IMR-90 (cell line): ENCODE measurements at regions not wholly inside any gene's neighbourhood (a gene's known extent, or its start where the extent isn't known, plus 50 kb on each side); places are given as distances from the start of the nearest gene placed in this dataset.

ENCODE experiments used
- ATAC-seq: fragments of 200-7000 bp; cut with Tn5 transposase; 2 replicates; pipeline ENCODE4 v1.9.1; 2020; ENCODE audit warnings: low read depth, mild to moderate bottlenecking, moderate library complexity
- BruUV-seq: library from RNA; stranded (reverse); fragments of 400-500 nt; replicated peaks from 2 replicates; lab custom pipeline; 2021; lab: Mats Ljungman, UMichigan
- CTCF ChIA-PET: fragments of 300-600 bp; formaldehyde crosslinking; extraction: SDS; loops from one replicate; lab custom pipeline; 2021; ENCODE audit warnings: antibody characterized with exemption; lab: Yijun Ruan, JAX
- POLR2A ChIA-PET: fragments of 300-600 bp; sonication (Branson Sonifier 250); formaldehyde crosslinking; loops from one replicate; lab custom pipeline; 2022; ENCODE audit warnings: antibody characterized with exemption; ENCODE audit not compliant: unreplicated experiment; lab: Charles Lee
- DNase-seq: peaks from one replicate; pipeline ENCODE4 v3.0.0; 2013
- H2AFZ ChIP-seq: replicated peaks from 2 replicates; pipeline ENCODE3; 2013; ENCODE audit warnings: low read length, mild to moderate bottlenecking; ENCODE audit not compliant: poor library complexity
- H2AK5ac ChIP-seq: 2 replicates; pipeline ENCODE4 v1.6.1; 2013; ENCODE audit warnings: low read depth, low read length, inconsistent platforms
- H2AK9ac ChIP-seq: replicated peaks from 2 replicates; pipeline ENCODE3; 2013; ENCODE audit warnings: mild to moderate bottlenecking, low read depth, low read length, moderate library complexity; ENCODE audit not compliant: poor library complexity
- H2BK120ac ChIP-seq: 2 replicates; pipeline ENCODE4 v1.6.1; 2013; ENCODE audit warnings: low read depth, low read length, inconsistent platforms
- H2BK15ac ChIP-seq: 3 replicates; pipeline ENCODE4 v1.6.1; 2013; ENCODE audit warnings: low read depth, low read length, inconsistent platforms
- H2BK20ac ChIP-seq: 2 replicates; pipeline ENCODE4 v1.6.1; 2013; ENCODE audit warnings: low read depth, mild to moderate bottlenecking, inconsistent platforms, low read length, moderate library complexity
- H2BK5ac ChIP-seq: 2 replicates; pipeline ENCODE4 v1.6.1; 2013; ENCODE audit warnings: mild to moderate bottlenecking, low read depth, low read length, inconsistent platforms; ENCODE audit not compliant: poor library complexity, severe bottlenecking
- H3K14ac ChIP-seq: replicated peaks from 2 replicates; pipeline ENCODE4 v1.6.1; 2013; ENCODE audit warnings: low read depth, low read length, inconsistent platforms
- H3K18ac ChIP-seq: 2 replicates; pipeline ENCODE4 v1.6.1; 2013; ENCODE audit warnings: low read depth, low read length, control low read depth
- H3K23ac ChIP-seq: 2 replicates; pipeline ENCODE4 v1.6.1; 2013; ENCODE audit warnings: low read depth, low read length, inconsistent platforms
- H3K27ac ChIP-seq: 2 replicates; pipeline ENCODE4 v1.5.1; 2013; ENCODE audit warnings: mild to moderate bottlenecking, control low read depth, low read length; ENCODE audit not compliant: insufficient read depth
- H3K27me3 ChIP-seq: 2 replicates; pipeline ENCODE4 v1.6.1; 2013; ENCODE audit warnings: low read length; ENCODE audit not compliant: control insufficient read depth, insufficient read depth
- H3K36me3 ChIP-seq: 2 replicates; pipeline ENCODE4 v1.6.1; 2013; ENCODE audit warnings: low read length, mixed read lengths; ENCODE audit not compliant: control insufficient read depth, insufficient read depth
- H3K4ac ChIP-seq: 2 replicates; pipeline ENCODE4 v1.6.1; 2013; ENCODE audit warnings: low read depth, low read length, inconsistent platforms
- H3K4me1 ChIP-seq: 2 replicates; pipeline ENCODE4 v1.6.1; 2013; ENCODE audit warnings: low read length, mixed read lengths; ENCODE audit not compliant: control insufficient read depth, insufficient read depth
- H3K4me2 ChIP-seq: 2 replicates; pipeline ENCODE4 v1.6.1; 2013; ENCODE audit warnings: low read depth, mild to moderate bottlenecking, control low read depth, low read length, moderate library complexity
- H3K4me3 ChIP-seq: 2 replicates; pipeline ENCODE4 v1.5.1; 2013; ENCODE audit warnings: low read depth, mild to moderate bottlenecking, control low read depth, low read length, moderate library complexity; ENCODE audit not compliant: insufficient read depth
- H3K56ac ChIP-seq: 2 replicates; pipeline ENCODE4 v1.6.1; 2013; ENCODE audit warnings: low read length, inconsistent platforms; ENCODE audit not compliant: insufficient read depth; ENCODE audit errors: extremely low read depth
- H3K79me1 ChIP-seq, 2 experiments: 2 replicates each; pipeline ENCODE4 v1.6.1; 2013; ENCODE audit warnings: low read length in 2 of 2, inconsistent platforms in 1 of 2, low read depth in 1 of 2
- H3K9ac ChIP-seq: 2 replicates; pipeline ENCODE4 v1.6.1; 2013; ENCODE audit warnings: low read depth, low read length, control low read depth
- H3K9me1 ChIP-seq: 2 replicates; pipeline ENCODE4 v1.6.1; 2013; ENCODE audit warnings: low read length, inconsistent platforms; ENCODE audit not compliant: insufficient read depth
- H3K9me3 ChIP-seq: 2 replicates; pipeline ENCODE4 v1.6.1; 2013; ENCODE audit warnings: low read length; ENCODE audit not compliant: control insufficient read depth, insufficient read depth
- H4K20me1 ChIP-seq: 2 replicates; pipeline ENCODE4 v1.6.1; 2013; ENCODE audit warnings: low read length, inconsistent platforms; ENCODE audit not compliant: insufficient read depth
- H4K5ac ChIP-seq: 2 replicates; pipeline ENCODE4 v1.6.1; 2013; ENCODE audit warnings: mild to moderate bottlenecking, low read depth, low read length, control low read depth
- H4K8ac ChIP-seq, 2 experiments: 2 replicates each; pipeline ENCODE4 v1.6.1; 2013; ENCODE audit warnings: low read depth in 2 of 2, low read length in 2 of 2, control low read depth in 1 of 2, inconsistent platforms in 1 of 2
- H4K91ac ChIP-seq: 2 replicates; pipeline ENCODE4 v1.6.1; 2013; ENCODE audit warnings: low read depth, low read length, inconsistent platforms; ENCODE audit not compliant: insufficient read depth
- BHLHE40 ChIP-seq: fragments of 150-350 bp; IDR thresholded peaks from 2 replicates; pipeline ENCODE4 v1.6.1; 2016; ENCODE audit warnings: mild to moderate bottlenecking, low read depth, low read length
- CEBPB ChIP-seq: IDR thresholded peaks from 2 replicates; pipeline ENCODE4 v1.6.1; 2012; ENCODE audit warnings: low read depth, low read length, improper control_type of control experiment
- CHD1 ChIP-seq: IDR thresholded peaks from 2 replicates; pipeline ENCODE4 v1.6.1; 2012; ENCODE audit warnings: low read depth, low read length, improper control_type of control experiment
- CTCF ChIP-seq: conservative IDR thresholded peaks from 2 replicates; pipeline ENCODE4 v1.5.1; 2012; ENCODE audit warnings: mild to moderate bottlenecking, low read depth, low read length, improper control_type of control experiment
- ELK1 ChIP-seq: fragments of 150-350 bp; IDR thresholded peaks from 2 replicates; pipeline ENCODE4 v1.6.1; 2016; ENCODE audit warnings: low read depth, mild to moderate bottlenecking, low read length, moderate library complexity, borderline replicate concordance
- FOS ChIP-seq: fragments of 150-350 bp; IDR thresholded peaks from 2 replicates; pipeline ENCODE4 v1.6.1; 2016; ENCODE audit warnings: low read depth, low read length
- MAFK ChIP-seq: IDR thresholded peaks from 2 replicates; pipeline ENCODE4 v1.6.1; 2012; ENCODE audit warnings: low read depth, low read length, improper control_type of control experiment
- MAZ ChIP-seq: IDR thresholded peaks from 2 replicates; pipeline ENCODE4 v1.6.1; 2012; ENCODE audit warnings: low read depth, mild to moderate bottlenecking, low read length, improper control_type of control experiment, moderate library complexity, borderline replicate concordance
- MXI1 ChIP-seq: IDR thresholded peaks from 2 replicates; pipeline ENCODE4 v1.6.1; 2012; ENCODE audit warnings: low read depth, mild to moderate bottlenecking, low read length, moderate library complexity, borderline replicate concordance
- NFE2L2 ChIP-seq: fragments of 150-350 bp; IDR thresholded peaks from 2 replicates; pipeline ENCODE4 v1.6.1; 2016; ENCODE audit warnings: low read depth, mild to moderate bottlenecking, low read length
- POLR2A ChIP-seq: IDR thresholded peaks from 2 replicates; pipeline ENCODE4 v1.6.1; 2012; ENCODE audit warnings: mild to moderate bottlenecking, low read depth, low read length
- RAD21 ChIP-seq: IDR thresholded peaks from 2 replicates; pipeline ENCODE4 v1.6.1; 2012; ENCODE audit warnings: low read length, improper control_type of control experiment
- RCOR1 ChIP-seq: IDR thresholded peaks from 2 replicates; pipeline ENCODE4 v1.6.1; 2012; ENCODE audit warnings: mild to moderate bottlenecking, low read length, improper control_type of control experiment; ENCODE audit not compliant: insufficient replicate concordance
- RFX5 ChIP-seq: IDR thresholded peaks from 2 replicates; pipeline ENCODE4 v1.8.0; 2012; ENCODE audit warnings: low read depth, mild to moderate bottlenecking, low read length, moderate library complexity
- SMC3 ChIP-seq: fragments of 150-350 bp; IDR thresholded peaks from 2 replicates; pipeline ENCODE4 v1.6.1; 2016; ENCODE audit warnings: low read depth, mild to moderate bottlenecking, antibody characterized with exemption, low read length, moderate library complexity
- USF2 ChIP-seq: fragments of 150-350 bp; IDR thresholded peaks from 2 replicates; pipeline ENCODE4 v1.6.1; 2017; ENCODE audit warnings: mild to moderate bottlenecking, antibody characterized with exemption, low read length, low read depth
- WGBS, 2 experiments: methylation state at CpG; one replicate each; pipeline versions ENCODE4 v1.1.5 to v1.1.7; 2013; ENCODE audit warnings: missing lambda C conversion rate in 2 of 2; ENCODE audit not compliant: insufficient read length in 1 of 2; ENCODE audit errors: extremely low coverage in 2 of 2; 5-methylcytosine and 5-hydroxymethylcytosine counted together
- dilution Hi-C: fragments of 300-500 bp; cut with HindIII; formaldehyde crosslinking; loops from one replicate; pipeline ENCODE4 v1.14.3; 2018; ENCODE audit warnings: low sequenced_read_pairs; ENCODE audit not compliant: unreplicated experiment
- in situ Hi-C: fragments of 300-500 bp; cut with MboI; formaldehyde crosslinking; loops from 3 replicates; pipeline ENCODE4 v1.14.3; 2019; ENCODE audit warnings: low sequenced_read_pairs, inconsistent platforms, mixed read lengths
- intact Hi-C: fragments of 100-400 bp; cut with micrococcal nuclease; formaldehyde crosslinking; loops from 2 replicates; pipeline ENCODE4 v1.10.0; 2022

- Histone ChIP-seq H3K23ac (no peak overlapping the region), H3K79me1 (no peaks in the 10 kb centered on the region), H3K4me3 (no peak overlapping the region), H2BK20ac (no peak overlapping the region), H3K27me3 (no peaks in the 10 kb centered on the region), H2AFZ (no peak overlapping the region), H2AK5ac (no peak overlapping the region), H2BK5ac (no peak overlapping the region), H3K56ac (no peak overlapping the region), H3K27ac (no peak overlapping the region), H3K36me3 (no peaks in the 10 kb centered on the region), H3K18ac (no peak overlapping the region), H3K14ac (no peak overlapping the region), H4K8ac (no peak overlapping the region), H2BK120ac (no peak overlapping the region), H3K4ac (no peak overlapping the region), H2AK9ac (no peak overlapping the region), H4K5ac (no peak overlapping the region), H3K4me2 (no peak overlapping the region), H3K4me1 (no peaks in the 10 kb centered on the region), H3K9me3 (no peaks in the 10 kb centered on the region; the same call in 1 of the 2 replicates), H2BK15ac (no peak overlapping the region), H4K91ac (no peak overlapping the region), H3K9ac (no peak overlapping the region), H4K20me1 (no peaks in the 10 kb centered on the region), H3K9me1 (no peaks in the 10 kb centered on the region)
- dilution Hi-C loops (no loop called here), intact Hi-C loops (no loop called here), in situ Hi-C loops (no loop called here)
- ChIA-PET POLR2A (no interaction called here), CTCF (no interaction called here)
- WGBS, 2 experiments = no CpG with 5 or more reads among the region's 3 CpGs
- no peak for DNase-seq
- TF ChIP-seq RCOR1 (no peak), USF2 (no peak), POLR2A (no peak), FOS (no peak), NFE2L2 (no peak), CTCF (no peak), BHLHE40 (no peak), RFX5 (no peak), CHD1 (no peak), MXI1 (no peak), SMC3 (no peak), MAFK (no peak), CEBPB (no peak), RAD21 (no peak), ELK1 (no peak), MAZ (no peak)
- BruUV-seq = no TSS peak
- no peak for ATAC-seq
Observed at GRCh38 chr1:60833173-60833572, 249.2 kb upstream of the NFIA start.
